GM12875 (cell line): ENCODE measurements at regions not wholly inside any gene's neighbourhood (a gene's known extent, or its start where the extent isn't known, plus 50 kb on each side); places are given as distances from the start of the nearest gene placed in this dataset.

Source experiments
- H3K4me3 ChIP-seq: one replicate; pipeline ENCODE4 v1.5.1; 2011; ENCODE audit warnings: low read depth, low read length, control low read depth
- TF ChIP-seq, protein P1 (sequence below): IDR thresholded peaks from 2 replicates; pipeline ENCODE4 v1.5.1; 2011; ENCODE audit warnings: low read depth, mild to moderate bottlenecking, control low read depth, inconsistent platforms, low read length, moderate library complexity, borderline replicate concordance; ENCODE audit not compliant: insufficient read depth

DNA sequence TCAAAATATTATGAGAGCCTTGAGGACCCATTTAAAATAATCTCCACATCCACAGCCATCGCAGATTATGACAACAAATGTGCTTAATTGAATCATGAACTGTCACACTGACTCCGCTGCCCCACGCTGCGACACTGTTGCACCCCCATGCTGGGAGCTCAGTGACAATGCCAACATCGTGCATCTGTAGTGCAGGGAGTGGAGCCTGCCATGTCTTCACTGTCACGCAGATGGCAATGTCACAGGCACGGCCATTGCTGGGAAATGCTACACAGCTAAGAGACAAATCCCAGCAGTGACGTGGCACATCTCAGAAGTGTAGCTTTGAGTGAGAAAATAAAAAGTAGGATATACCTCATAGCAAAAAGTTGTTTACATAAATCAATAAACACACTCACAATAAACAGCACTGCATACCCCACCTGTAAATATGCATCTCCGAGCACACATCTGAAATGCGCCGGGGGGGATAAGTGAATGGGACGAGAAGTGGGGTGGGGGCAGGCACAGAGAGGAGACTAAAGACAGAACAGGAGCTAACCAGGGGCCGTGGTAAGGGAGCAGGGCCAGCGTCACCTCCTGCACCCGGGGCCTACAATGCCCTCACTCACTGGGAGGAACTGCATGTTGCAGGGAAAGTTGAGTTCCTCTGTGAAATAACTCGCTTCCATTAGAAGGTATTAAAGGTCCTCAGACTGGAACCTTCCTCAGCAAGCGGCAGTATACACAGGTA, 349.9 kb downstream of the THBS2 start:
- H3K4me3 ChIP-seq = no peak overlapping the region
- TF ChIP-seq, protein P1, sequence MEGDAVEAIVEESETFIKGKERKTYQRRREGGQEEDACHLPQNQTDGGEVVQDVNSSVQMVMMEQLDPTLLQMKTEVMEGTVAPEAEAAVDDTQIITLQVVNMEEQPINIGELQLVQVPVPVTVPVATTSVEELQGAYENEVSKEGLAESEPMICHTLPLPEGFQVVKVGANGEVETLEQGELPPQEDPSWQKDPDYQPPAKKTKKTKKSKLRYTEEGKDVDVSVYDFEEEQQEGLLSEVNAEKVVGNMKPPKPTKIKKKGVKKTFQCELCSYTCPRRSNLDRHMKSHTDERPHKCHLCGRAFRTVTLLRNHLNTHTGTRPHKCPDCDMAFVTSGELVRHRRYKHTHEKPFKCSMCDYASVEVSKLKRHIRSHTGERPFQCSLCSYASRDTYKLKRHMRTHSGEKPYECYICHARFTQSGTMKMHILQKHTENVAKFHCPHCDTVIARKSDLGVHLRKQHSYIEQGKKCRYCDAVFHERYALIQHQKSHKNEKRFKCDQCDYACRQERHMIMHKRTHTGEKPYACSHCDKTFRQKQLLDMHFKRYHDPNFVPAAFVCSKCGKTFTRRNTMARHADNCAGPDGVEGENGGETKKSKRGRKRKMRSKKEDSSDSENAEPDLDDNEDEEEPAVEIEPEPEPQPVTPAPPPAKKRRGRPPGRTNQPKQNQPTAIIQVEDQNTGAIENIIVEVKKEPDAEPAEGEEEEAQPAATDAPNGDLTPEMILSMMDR = no peak

DNA sequence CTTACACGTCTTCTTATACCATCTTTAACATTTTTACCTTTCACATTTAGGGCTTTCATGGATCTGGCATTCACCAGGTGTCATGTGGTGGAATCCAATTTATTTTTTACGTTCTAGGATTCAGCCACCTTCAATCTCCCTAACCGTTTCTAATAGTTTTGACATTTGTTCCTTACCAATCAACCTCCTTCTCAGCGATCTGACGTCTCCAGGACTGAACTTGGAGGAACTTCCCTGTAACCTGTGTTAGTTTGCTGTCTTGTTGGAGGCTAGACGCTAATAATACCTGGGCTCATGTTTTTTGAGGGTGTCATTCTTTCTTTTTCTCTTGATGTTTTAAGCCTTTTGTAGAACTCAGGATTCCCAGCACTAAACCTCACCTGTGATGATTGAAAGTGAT, 351.6 kb downstream of the THBS2 start:
- TF ChIP-seq, protein P1 = no peak
- no peak overlapping the region for H3K4me3 ChIP-seq

DNA sequence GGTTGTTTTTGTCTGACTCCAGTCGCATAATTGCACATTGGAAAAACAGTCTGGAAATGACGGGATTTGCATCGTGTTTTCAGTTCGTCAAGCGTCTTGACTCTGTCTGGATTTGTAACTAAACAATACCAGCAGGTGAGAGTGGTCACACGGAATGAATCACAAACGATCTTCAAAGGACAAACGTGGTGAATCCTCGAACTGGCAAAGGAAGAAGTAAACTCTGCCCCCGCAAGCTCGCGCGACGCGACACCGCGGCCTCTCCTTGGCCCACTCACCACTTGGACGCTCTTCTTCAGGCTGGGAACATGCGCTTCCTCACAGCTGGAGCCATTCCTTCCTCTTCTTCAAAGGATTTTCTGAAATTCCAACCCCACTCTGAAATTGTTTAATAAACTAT, 352.6 kb downstream of the THBS2 start:
- H3K4me3 ChIP-seq = no peak overlapping the region
- TF ChIP-seq, protein P1 = no peak

DNA sequence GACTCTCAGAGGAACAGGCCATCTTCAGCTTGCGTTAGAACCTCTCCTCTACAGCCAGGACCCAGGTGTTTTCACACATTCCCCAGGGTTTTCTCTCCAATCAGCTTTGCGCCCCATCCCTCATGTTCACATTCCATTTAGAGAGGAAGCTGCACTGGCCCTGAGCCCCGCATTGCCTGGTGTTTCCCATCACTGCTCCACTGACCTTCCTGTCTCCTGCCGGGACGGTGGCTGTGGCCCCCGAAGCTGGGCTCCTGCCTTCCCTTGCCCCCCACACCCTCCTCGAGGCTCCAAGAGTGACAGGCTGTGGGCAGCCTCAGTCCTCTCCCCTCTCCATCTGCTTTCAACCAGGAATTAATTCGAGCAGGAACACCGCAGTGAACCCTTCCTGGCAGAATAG, 357.3 kb downstream of the THBS2 start:
- no peak overlapping the region for H3K4me3 ChIP-seq

DNA sequence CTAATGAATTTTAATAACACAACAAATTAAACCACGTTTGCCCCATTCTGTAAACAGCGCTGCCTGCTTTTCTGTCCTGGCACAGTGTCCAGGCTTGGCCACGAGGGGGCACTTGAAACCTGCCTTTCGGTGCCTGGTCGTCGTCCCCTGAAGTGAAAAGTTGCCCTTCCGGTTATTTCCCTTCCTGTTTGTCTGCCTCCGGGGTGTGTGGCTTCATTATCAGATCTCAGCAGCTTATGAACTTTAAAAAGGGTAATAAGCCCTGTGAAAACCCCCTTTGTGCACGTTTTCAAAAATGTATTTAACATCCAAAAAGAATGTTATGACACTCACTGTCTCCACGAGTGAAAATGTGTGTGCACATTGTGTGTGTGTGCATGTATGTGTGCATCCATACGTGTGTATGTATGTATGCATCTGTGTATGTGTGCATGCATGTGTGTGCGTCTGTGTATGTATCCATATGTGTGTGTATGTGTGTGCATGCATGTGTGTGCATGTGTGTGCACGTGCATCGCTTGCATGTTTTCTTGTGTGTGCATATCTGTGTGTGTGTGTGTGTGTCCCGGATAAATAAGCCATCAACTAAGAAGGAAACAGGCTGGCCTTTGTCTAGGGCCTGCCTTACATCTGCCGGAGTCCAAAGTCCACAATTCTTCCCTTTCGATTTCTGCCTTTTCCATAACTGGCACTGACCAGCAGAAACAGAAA, 358.4 kb downstream of the THBS2 start:
- TF ChIP-seq, protein P1 = peak; percentile 81
- H3K4me3 ChIP-seq = no peak overlapping the region

More for the DNA sequence above, 357.3 kb downstream of the THBS2 start:
- TF ChIP-seq, protein P1 = no peak

DNA sequence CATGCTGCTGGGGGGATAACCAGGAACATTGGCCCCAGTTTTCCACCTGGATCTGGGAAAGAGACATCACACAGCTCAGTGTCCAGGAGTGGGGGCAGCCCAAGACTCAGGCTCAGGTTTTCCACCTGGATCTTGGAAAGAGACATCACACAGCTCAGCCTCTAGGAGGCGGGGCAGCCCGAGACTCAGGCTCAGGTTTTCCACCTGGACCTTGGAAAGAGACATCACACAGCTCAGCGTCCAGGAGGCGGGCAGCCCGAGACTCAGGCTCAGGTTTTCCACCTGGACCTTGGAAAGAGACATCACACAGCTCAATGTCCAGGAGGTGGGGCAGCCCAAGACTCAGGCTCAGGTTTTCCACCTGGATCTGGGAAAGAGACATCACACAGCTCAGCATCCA, 361.6 kb downstream of the THBS2 start:
- no peak overlapping the region for H3K4me3 ChIP-seq
- TF ChIP-seq, protein P1 = no peak

DNA sequence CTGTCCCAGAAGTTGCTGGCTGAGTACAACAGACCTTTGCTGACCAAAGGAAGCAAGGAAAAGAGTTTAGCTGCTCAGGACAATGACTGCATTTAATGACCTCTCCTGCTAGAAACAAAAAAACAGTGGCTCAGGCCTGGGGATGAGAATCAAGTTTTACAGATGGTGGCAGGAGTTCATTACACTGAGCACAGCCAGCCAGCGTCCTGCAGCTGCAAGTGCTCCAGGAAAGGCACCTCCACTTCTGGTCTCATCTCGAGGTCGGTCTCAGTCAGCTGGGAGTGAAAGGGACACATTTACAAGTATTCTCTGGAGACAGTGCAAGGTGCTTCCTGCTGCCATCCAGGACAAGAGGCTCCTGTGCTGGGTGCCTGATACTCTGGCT, 362.7 kb downstream of the THBS2 start:
- H3K4me3 ChIP-seq = no peak overlapping the region
- TF ChIP-seq, protein P1 = no peak
